Progenitor cell of endocrine pancreas (in vitro differentiated cells): ENCODE measurements at regions not wholly inside any gene's neighbourhood (a gene's known extent, or its start where the extent isn't known, plus 50 kb on each side); places are given as distances from the start of the nearest gene placed in this dataset.
"Not testable (repeated sequence)": the region's sequence is repeated elsewhere in the genome, so short reads cannot be mapped to it uniquely, and the experiment has no call there.

Experiments used
- DNase-seq: peaks from one replicate; pipeline ENCODE4 v3.0.0; 2021; ENCODE audit warnings: low spot score; ENCODE audit not compliant: unreplicated experiment
- H3K27ac Mint-ChIP-seq: 2 replicates; pipeline ENCODE4 v1.8.0; 2021; ENCODE audit warnings: mild to moderate bottlenecking, moderate library complexity, mixed read lengths
- H3K27me3 Mint-ChIP-seq: 2 replicates; pipeline ENCODE4 v1.8.0; 2021; ENCODE audit warnings: mixed read lengths
- H3K36me3 Mint-ChIP-seq: 2 replicates; pipeline ENCODE4 v1.8.0; 2022; ENCODE audit warnings: mixed read lengths; ENCODE audit not compliant: insufficient read depth
- H3K4me1 Mint-ChIP-seq: 2 replicates; pipeline ENCODE4 v1.8.0; 2021; ENCODE audit warnings: low read depth, mixed read lengths
- H3K4me3 Mint-ChIP-seq: 2 replicates; pipeline ENCODE4 v1.8.0; 2021; ENCODE audit warnings: low read depth, mild to moderate bottlenecking, moderate library complexity, mixed read lengths
- H3K9me3 Mint-ChIP-seq: 2 replicates; pipeline ENCODE4 v1.8.0; 2021; ENCODE audit warnings: low read depth, mixed read lengths
- TF ChIP-seq, protein P1 (sequence below): fragments of 200-600 bp; sonication (generic); IDR thresholded peaks from one replicate; pipeline ENCODE4 v1.5.0; 2021; ENCODE audit warnings: antibody characterized with exemption, mild to moderate bottlenecking; ENCODE audit not compliant: unreplicated experiment

DNA sequence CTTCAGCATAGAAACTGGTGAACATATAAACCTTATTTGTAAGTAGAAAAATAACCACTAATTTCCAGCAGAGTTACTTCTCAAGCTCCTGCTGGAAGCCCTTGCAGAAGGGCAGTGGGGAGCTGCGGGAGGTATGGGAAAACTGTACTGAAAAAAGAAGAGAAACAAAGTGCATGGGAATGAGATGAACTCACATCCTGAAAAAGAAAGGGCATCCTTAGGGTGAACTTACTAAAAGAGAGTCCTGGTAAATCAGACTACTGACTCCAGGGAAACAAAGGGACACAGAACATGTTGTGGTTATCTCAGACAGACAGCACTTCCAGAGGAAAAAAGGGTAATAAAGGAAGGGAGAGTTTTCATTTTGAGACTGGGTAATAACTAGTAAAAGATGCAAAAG, 515.1 kb downstream of the RPL10L start:
- Mint-ChIP-seq H3K27me3 (no peaks in the 10 kb centered on the region), H3K4me1 (peaks cover 1% of the 10 kb centered on the region), H3K4me3 (no peak overlapping the region), H3K9me3 (no peaks in the 10 kb centered on the region), H3K36me3 (no peaks in the 10 kb centered on the region), H3K27ac (no peak overlapping the region)
- no peak for DNase-seq
- TF ChIP-seq, protein P1, sequence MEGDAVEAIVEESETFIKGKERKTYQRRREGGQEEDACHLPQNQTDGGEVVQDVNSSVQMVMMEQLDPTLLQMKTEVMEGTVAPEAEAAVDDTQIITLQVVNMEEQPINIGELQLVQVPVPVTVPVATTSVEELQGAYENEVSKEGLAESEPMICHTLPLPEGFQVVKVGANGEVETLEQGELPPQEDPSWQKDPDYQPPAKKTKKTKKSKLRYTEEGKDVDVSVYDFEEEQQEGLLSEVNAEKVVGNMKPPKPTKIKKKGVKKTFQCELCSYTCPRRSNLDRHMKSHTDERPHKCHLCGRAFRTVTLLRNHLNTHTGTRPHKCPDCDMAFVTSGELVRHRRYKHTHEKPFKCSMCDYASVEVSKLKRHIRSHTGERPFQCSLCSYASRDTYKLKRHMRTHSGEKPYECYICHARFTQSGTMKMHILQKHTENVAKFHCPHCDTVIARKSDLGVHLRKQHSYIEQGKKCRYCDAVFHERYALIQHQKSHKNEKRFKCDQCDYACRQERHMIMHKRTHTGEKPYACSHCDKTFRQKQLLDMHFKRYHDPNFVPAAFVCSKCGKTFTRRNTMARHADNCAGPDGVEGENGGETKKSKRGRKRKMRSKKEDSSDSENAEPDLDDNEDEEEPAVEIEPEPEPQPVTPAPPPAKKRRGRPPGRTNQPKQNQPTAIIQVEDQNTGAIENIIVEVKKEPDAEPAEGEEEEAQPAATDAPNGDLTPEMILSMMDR, result no peak

DNA sequence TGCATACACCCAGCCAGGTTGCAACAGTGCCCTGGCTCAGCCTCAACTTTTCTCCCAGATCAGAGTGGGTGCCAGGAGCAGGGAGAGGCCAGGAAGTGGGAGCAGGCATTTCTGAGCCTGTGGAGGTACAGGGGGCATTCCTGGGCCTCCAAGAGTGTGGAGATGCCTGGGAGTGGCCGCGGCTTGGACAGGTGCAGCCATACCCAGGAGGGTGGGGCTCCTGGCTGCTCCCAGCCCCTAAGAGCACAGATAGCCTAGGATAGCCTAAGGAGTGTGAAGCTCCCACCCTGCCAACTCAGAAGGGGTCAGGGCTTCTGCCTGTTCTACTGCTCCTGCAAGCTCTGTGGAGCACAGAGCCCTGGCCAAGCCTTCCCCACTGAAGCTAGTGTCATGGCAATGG, 543.4 kb downstream of the RPL10L start:
- H3K9me3 Mint-ChIP-seq, result peaks cover 30% of the 10 kb centered on the region
- no peaks in the 10 kb centered on the region for H3K27me3 Mint-ChIP-seq
- no peak overlapping the region for H3K4me3 Mint-ChIP-seq

DNA sequence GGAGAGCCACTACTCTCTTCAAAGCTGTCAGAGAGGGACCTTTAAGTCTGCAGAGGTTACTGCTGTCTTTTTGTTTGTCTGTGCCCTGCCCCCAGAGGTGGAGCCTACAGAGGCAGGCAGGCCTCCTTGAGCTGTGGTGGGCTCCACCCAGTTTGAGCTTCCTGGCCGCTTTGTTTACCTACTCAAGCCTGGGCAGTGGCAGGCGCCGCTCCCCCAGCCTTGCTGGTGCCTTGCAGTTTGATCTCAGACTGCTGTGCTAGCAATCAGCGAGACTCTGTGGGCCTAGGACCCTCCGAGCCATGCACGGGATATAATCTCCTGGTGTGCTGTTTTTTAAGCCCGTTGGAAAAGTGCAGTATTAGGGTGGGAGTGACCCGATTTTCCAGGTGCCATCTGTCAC, 550.7 kb downstream of the RPL10L start:
- H3K9me3 Mint-ChIP-seq, result peaks cover 11% of the 10 kb centered on the region
- not testable (repeated sequence) for H3K4me3 Mint-ChIP-seq, H3K4me1 Mint-ChIP-seq, H3K27ac Mint-ChIP-seq, H3K36me3 Mint-ChIP-seq, DNase-seq, H3K27me3 Mint-ChIP-seq

More for the DNA sequence above, 543.4 kb downstream of the RPL10L start:
- TF ChIP-seq, protein P1, result no peak
- Mint-ChIP-seq H3K4me1 (no peaks in the 10 kb centered on the region), H3K36me3 (no peaks in the 10 kb centered on the region), H3K27ac (no peak overlapping the region)
- no peak for DNase-seq

DNA sequence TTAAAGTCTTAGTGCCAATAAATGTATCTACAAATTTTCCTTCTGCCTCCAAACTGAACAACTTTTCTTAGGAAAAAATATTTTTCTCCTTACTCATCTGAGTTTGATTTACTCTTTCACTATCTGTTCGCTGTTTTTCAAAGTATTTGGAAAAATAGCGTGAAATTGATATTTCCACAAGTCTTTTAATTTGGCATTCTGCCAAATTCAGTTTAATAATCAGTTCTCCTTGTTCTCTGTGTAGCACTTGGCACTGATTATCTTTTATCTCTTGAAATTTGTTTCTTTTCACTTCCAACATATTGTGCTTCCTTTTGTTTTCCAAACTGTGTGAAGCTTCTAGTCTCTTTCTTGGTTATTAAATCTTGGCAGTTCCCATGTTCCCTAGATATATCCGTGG, 559.8 kb downstream of the RPL10L start:
- no peak for DNase-seq
- TF ChIP-seq, protein P1, result no peak
- Mint-ChIP-seq H3K27ac (no peak overlapping the region), H3K4me1 (no peaks in the 10 kb centered on the region), H3K9me3 (peaks cover 5% of the 10 kb centered on the region), H3K27me3 (no peaks in the 10 kb centered on the region), H3K36me3 (no peaks in the 10 kb centered on the region), H3K4me3 (no peak overlapping the region)

DNA sequence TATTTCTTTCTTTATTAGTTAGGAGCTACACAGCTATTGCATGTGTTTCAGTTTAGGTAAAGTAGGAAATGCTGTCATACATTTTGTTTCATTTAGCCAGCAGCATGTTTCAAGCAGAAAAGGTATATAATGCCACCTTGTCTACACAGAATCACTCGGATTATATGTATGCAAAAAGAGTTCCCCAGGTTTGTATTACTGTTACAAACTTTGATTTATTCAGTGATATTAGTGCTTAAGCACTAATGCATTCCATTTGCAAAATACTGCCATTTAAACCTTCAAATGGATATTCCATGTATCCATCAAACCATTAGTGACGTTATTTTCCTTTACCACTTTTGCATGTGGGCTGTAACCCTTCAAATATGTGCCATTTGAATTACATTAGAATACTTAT, 564.0 kb downstream of the RPL10L start:
- TF ChIP-seq, protein P1, result no peak
- peaks cover 1% of the 10 kb centered on the region for H3K36me3 Mint-ChIP-seq
- H3K4me3 Mint-ChIP-seq, result no peak overlapping the region
- no peaks in the 10 kb centered on the region for H3K27me3 Mint-ChIP-seq
- H3K4me1 Mint-ChIP-seq, result peaks cover 2% of the 10 kb centered on the region
- no peak overlapping the region for H3K27ac Mint-ChIP-seq
- no peak for DNase-seq
- H3K9me3 Mint-ChIP-seq, result peaks cover 10% of the 10 kb centered on the region

DNA sequence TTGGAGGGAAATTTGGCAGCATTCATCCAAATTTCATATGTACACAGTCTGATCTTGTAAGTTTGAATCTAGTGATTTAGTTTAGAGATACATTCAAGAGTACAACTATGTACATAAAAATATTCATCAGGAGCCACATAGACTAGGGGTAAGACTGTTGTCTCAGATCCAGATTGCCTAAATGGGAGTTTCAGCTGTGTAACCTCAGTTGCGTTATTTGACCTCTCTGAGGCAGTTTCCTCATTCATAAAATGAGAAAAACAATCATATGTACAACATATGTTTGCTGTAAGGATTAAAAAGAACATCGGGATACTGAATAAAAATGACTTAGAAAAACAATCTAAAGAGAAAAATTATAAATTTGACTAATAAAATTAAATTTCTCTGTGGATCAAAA, 577.5 kb downstream of the RPL10L start:
- H3K9me3 Mint-ChIP-seq, result no peaks in the 10 kb centered on the region

More for the DNA sequence above, 577.5 kb downstream of the RPL10L start:
- Mint-ChIP-seq H3K4me1 (no peaks in the 10 kb centered on the region), H3K27ac (no peak overlapping the region), H3K4me3 (no peak overlapping the region), H3K27me3 (no peaks in the 10 kb centered on the region), H3K36me3 (no peaks in the 10 kb centered on the region)
- no peak for DNase-seq
- TF ChIP-seq, protein P1, result no peak
